A172 (cell line): ENCODE measurements at regions not wholly inside any gene's neighbourhood (a gene's known extent, or its start where the extent isn't known, plus 50 kb on each side); places are given as distances from the start of the nearest gene placed in this dataset.

ENCODE experiments used
- DNase-seq: peaks from one replicate; pipeline ENCODE4 v3.0.0-alpha.2; 2015; ENCODE audit warnings: low spot score

DNA sequence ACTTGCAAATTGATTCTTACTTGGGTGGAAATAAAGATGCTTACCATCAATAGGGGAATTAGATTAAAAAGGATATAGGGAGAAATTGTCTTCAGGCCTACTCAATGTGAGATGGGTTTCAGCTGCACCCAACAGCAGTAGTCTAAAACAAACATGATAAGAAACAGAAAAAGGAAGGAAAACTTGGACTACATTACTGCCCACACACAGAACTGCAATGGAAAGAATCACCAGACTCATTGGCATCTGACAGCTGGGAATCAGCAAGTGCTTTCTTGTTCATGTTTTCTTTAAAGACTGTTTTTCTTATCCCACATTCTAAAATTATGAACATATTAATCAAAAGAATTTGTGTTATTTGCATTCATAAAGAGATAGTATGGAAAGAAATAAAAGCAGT, 144.2 kb downstream of the LRIG3 start:
- DNase-seq, result no peak

DNA sequence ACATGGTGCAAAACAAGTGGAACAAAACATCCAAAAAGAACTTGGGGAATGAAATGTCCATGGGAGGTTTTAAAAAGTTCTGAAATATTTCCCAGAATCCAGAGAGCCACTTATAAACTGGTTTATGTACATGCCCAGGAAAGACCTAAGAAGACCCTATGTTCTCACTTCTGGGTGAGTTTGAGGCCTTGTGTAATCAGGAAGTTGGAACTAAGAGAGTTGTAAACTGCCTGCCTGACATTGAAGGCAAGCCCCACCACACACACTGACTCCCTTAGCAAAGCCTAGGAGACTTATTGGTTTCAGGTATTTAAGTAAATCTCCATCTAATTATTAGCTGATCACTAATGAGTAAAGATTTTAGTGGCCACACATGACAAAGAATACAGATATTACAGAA, 142.5 kb downstream of the LRIG3 start:
- no peak for DNase-seq

DNA sequence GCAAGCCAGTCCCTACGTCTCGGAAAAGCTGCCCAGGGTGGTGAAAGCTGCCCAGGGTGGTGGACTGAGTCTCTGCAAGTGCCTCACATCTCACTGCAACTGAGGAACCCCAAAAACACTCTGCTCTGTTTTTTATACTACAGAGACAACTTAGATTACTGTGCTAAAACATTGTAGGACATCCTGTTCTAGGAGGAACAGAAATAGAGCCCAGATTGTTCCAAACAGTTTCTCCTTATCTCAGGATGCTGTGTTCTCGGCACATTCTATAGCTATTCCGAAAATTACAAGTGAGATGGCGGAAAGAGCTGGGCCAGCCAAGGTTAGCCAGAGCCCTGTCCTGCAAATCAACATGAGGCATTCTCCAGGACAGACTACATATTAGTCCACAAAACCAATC, 138.7 kb downstream of the LRIG3 start:
- no peak for DNase-seq

DNA sequence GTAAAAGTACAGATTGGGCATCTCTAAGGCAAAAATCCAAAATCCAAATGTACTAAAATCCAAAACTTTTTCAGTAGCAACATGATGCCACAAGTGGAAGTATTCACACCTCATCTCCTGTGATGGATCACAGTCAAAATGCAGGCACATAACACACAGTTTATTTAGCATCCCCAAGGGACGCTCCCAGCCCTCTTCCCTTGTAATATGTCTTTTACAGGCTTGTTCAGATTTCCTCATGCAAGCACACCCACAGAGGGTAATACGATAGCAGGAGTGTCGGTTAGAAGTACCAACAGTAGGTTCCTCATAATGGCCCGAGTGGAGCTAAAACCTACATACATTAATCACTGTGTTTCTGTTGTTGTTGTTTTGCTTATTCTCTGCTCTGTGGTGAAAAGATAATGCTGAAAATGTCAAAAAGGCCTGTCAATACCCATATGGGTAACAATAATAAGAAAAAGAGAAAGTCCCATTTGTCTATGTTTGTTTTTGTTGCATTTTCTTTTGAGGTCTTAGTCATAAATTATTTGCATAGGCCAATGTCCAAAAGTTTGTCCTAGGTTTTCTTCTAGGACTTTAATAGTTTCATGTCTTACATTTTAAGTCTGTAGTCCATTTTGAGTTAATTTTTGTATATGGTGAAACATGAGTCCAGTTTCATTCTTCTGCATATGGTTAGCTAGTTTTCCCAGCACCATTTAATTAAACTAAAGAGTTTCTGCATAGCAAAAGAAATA, 133.1 kb downstream of the LRIG3 start:
- DNase-seq, result no peak

DNA sequence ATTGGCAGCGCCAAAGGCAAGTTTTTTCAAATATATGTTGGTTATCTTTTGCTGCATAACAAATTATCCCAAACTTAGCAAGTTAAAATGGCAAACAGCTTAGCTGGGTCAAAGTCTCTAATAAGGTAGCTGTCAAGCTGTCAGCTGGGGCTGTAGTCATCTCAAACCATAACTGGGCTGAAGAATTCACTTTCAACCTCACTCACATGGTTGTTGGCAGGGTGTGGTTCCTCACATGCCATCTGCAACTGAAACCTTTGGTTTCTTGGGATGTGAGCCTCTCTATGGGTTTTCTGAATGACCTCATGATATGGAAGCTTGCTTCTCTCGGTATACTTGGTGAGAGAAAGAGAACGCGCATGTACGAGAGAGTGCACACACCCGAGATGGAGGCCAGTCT, 125.4 kb downstream of the LRIG3 start:
- no peak for DNase-seq

DNA sequence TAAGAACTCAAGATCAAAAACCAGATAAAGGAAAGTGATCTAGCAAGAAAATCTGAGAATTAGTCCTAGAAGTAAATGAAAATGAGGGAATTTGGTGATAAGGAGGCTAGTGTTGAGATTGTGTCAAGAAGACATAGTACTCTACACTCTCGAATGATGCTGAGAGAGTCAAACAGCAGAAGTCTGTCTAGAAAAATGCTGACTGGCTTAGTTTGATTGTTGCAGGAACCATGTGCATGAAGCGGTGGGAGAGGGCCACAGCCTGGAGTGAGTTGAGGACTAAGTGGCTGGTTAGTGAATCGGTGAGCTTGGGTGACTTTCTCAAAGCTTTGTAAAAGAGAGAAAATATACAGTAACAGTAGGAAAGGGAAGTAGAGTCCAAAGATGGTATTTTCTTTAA, 124.5 kb downstream of the LRIG3 start:
- no peak for DNase-seq

DNA sequence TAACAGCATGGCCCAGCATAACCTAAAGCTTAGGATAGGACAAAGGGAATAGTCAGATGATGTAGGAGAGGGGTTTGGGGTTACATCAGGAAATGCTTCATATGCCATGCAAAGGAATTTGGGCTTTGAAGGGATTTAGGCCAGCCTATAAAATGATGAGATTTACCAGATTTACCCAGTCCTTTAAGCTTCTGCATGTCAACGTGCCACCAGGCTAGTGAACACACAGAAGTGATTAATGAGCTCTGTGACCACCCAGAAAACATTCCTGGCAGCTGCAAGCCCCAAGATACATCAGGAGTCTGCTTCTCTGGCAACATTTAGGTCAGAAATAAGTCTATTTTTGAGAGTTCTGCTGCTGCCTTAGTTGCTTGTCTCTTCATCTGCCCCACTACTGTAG, 118.3 kb downstream of the LRIG3 start:
- DNase-seq, result no peak

DNA sequence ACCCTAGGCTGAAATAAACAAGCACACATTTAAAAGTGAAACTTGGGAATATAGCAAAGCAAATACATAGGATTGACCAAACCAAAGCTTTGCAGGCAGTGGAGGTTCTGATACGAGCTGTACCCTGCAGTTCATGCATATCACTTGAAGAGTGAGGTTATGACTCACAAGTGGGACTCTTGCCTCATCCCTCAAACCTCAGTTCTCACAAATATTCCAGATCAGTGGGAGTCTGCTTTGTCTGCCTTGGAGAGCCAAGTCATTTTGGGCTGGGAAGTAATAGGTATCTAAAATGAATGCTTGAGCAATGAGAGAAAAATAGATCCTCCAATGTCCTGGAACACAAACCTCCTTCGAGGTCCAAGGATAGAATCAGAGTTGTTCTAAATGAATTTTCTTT, 116.4 kb downstream of the LRIG3 start:
- peak; percentile 65 for DNase-seq

DNA sequence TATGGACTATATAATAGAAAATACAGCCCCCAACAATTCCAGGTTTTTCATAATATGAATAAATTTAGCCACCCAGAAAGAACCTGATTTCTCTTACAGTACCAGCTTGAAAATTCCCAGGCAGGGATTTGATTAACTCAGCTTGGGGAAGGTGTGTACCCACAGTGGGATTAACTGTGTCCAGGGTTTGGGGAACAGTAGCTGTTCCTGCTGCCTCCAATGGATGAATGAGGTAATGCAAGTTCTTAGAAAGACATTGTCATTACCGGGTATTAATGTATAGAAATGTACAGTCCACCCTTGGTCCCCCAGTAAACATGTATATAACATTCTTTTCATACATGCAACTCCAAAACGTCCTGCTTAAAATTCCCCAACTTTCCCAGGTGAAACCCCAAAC, 115.6 kb downstream of the LRIG3 start:
- no peak for DNase-seq

DNA sequence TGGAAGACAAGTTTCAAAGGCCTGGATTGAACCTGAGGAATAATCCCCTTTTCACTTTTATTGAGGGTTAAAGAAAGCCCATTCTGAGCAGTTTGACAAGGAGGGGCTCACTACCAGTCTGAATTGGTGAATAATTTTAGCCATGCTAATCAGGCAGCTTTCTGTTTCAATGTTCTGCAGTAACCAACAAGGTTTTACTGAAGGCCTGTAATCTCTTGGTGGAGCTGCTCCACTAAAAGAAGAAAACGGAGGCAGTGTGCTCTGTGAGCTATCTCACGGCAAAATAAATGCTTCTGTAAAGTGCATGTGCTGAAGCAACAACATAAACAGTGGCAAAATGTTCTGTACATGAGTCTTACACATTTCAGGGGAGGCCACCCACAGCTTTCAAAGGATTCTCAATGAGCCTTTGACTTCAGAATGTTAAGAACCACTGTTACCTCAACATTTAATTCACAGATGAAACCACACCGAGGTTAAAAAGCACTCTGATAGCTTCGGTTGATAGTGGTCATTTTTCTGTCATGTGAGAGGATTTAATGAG, 111.2 kb downstream of the LRIG3 start:
- no peak for DNase-seq

DNA sequence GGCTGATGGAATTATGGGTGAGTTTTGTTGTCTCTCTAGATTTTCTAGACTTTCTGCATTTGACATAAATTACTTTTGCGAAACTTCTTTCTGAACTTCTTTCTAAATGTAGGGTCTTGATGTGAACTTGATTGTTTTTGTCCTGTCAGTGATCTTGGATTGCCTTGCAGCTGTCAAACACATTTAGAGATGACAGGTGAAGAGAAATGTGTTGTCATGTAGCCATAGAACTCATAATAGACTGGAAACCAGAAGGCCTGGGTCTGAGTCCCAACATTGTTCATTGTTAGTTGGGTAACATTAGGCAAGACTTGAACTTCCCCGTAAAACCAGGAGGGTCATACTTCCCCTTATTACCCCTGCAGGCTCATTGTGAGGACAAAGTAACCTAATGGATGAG, 109.0 kb downstream of the LRIG3 start:
- no peak for DNase-seq

DNA sequence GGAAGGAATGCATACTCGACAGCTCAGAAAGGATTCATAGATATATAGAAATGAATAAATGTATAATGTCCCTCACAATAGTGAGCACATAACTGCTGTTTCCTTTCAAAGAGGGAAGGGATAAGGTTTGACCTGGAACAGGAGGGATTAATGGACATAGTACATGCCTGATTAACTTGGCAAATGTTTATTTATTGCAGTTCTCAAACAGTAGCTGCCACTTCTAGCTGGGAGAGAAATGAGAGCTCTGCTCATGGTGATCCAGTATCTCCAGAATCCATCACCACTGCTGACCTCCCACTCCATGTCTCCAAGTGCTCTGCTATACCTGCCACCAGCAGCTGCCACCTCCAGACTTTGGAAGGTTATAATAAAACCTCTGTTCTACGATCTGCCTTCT, 108.1 kb downstream of the LRIG3 start:
- no peak for DNase-seq

DNA sequence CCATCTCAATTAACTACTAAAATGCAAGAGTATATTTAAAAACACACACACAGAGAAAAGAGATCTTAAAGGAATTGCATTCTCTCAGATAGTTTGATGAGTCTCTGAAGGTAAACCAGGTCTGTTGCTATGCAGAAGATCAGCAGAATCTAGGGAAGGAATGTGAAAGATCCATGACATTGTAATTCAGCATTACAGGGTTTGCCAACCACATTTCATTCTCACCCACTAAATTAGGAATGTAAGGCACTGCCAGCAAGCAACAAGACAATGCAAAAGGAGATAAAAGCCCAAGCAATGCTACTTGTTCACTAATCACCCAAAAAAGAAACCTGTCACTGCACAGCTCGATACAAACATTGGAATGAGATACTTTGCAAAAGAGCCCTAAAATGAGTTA, 106.3 kb downstream of the LRIG3 start:
- no peak for DNase-seq

DNA sequence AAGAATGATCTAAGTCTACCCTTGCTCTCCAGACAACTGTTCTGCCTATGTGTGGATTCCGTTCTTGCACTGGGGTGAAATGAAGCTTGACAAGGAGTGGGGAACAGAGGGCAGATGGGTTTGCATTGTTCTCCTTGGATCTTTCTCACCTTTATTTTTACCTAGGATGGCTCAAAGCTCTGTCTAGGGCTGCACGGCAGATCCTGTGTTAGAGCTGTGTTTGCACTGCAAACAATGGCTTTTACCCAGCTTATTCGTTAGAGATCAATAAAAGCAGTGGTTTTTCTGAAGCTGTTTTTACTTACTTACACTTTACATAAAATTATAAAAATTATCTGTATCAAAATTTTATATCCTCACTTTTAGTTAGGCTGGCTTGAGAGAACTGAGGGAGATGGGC, 105.1 kb downstream of the LRIG3 start:
- no peak for DNase-seq

DNA sequence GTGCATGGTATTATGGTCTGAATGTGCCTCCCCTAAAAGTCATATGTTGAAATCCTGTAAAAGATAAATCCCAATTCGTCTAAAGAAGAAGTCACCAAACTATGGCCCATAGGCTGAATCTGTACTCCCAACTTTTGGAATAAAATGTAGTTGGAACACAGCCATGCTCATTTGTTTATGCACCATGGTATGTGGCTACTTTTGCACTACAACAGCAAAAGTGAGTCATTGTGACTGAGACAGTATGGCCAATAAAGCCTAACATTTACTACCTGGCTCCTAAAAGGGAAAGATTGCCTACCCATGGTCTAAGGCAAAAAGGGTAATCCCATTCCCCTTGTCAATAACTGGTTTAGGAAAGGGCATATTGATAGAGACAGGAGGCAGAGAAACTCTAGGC, 101.8 kb downstream of the LRIG3 start:
- DNase-seq, result no peak

DNA sequence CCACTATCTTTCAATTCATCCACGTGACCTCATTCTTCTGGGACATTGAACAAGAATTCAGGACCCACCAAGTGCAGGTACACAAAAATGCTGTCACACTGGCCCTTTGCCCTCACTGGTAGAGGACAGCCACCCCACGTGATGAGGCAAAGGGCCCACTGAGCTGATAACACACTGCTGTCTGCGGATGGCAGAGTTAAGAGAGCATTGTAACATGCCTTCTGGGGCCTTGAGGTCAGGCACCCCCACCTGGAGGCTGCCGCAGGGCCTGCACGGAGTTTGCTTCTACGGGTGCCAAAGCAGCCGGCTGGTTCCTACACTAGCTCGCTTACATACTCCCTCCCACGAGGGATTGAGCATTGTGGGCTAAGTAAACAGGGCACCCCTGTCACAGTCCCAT, 101.0 kb downstream of the LRIG3 start:
- DNase-seq, result no peak

DNA sequence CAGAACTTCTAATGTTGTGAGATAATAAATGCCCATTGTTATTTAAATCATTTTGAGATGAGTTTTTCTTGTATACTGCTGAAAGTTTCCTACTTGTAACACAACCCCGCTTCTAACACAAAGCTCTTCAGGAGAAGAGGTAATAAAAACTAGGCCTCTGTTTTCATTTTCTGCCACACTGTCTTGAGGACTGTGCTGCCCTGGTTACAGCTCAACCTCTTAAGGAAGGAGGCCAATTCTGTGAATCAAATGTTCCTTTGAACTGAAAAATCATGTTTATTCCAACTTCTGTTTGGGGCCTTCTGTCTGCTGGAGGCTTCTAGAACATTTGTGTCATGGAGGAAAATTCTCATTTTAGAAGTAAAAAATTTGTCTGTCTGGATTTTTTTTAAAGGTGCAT, 100.3 kb downstream of the LRIG3 start:
- DNase-seq, result no peak
